ENCODE measurements at regions not wholly inside any gene's neighbourhood (a gene's known extent, or its start where the extent isn't known, plus 50 kb on each side); places are given as distances from the start of the nearest gene placed in this dataset.

DNA sequence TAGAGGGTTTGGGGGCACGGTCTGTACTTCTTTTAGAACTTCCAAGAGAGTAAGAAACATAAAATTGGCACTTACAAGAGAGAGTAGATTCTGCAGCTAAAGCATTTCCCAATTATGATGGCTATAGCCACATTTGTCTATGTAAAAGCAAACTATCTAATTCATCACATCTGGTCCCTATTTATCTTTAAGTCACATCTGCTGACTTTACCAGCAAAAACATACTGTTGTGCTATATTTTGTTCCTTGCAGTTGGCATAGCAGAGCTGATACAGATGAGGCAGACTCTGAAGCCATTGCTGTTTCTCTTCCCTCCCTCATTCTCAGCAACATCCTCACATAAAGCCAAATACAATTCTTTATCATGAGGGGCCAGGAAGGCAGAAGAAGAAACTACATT is 1533.5 kb upstream of the RAG2 start:
- intact Hi-C loops (cut with micrococcal nuclease), result no loop called here
- Histone ChIP-seq H4K20me1 (ENCODE audit: insufficient read depth, low read length) (no peaks in the 10 kb centered on the region), H3K27ac (ENCODE audit: low read depth in 1 of 2, low read length in 2 of 2) (no peak overlapping the region), H3K27me3 (ENCODE audit: control insufficient read depth in 2 of 2, insufficient read depth in 2 of 2, low read length in 2 of 2) (no peaks in the 10 kb centered on the region), H3K79me2 (ENCODE audit: insufficient read depth, low read length) (no peaks in the 10 kb centered on the region), H3K4me1 (ENCODE audit: control insufficient read depth in 1 of 2, insufficient read depth in 2 of 2, low read length in 2 of 2) (no peaks in the 10 kb centered on the region), H3K9me3 (replicated peaks in 1 of 2; ENCODE audit: control insufficient read depth in 1 of 2, insufficient read depth in 1 of 2, low read length in 2 of 2) (peaks cover 1 to 3% of the 10 kb centered on the region in 2 donors), H3K9ac (ENCODE audit: insufficient read depth, low read length, poor library complexity, severe bottlenecking) (no peak overlapping the region), H3K36me3 (replicated peaks in 1 of 2; ENCODE audit: control insufficient read depth in 1 of 2, insufficient read depth in 2 of 2, low read length in 2 of 2) (no peaks in the 10 kb centered on the region), H3K4me2 (replicated peaks; ENCODE audit: extremely low read depth, low read length, poor library complexity, severe bottlenecking) (no peak overlapping the region), H3K4me3 (replicated peaks in 1 of 3; ENCODE audit: low read depth in 2 of 3, low read length in 3 of 3) (no peak overlapping the region), H2AFZ (ENCODE audit: insufficient read depth, low read depth, low read length, poor library complexity, severe bottlenecking) (no peak overlapping the region)
- no peak overlapping the region for H3K4me3 Mint-ChIP-seq
- no peaks in the 10 kb centered on the region for H3K36me3 Mint-ChIP-seq
- TF ChIP-seq, protein P1, sequence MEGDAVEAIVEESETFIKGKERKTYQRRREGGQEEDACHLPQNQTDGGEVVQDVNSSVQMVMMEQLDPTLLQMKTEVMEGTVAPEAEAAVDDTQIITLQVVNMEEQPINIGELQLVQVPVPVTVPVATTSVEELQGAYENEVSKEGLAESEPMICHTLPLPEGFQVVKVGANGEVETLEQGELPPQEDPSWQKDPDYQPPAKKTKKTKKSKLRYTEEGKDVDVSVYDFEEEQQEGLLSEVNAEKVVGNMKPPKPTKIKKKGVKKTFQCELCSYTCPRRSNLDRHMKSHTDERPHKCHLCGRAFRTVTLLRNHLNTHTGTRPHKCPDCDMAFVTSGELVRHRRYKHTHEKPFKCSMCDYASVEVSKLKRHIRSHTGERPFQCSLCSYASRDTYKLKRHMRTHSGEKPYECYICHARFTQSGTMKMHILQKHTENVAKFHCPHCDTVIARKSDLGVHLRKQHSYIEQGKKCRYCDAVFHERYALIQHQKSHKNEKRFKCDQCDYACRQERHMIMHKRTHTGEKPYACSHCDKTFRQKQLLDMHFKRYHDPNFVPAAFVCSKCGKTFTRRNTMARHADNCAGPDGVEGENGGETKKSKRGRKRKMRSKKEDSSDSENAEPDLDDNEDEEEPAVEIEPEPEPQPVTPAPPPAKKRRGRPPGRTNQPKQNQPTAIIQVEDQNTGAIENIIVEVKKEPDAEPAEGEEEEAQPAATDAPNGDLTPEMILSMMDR (IDR thresholded peaks at IDR 0.05), result no peak
- no peak for DNase-seq
- peaks cover 0 to 7% (median 3%) of the 10 kb centered on the region in 7 donors for H3K9me3 Mint-ChIP-seq
- H3K27me3 Mint-ChIP-seq (ENCODE audit: low read depth in 3 of 3), result no peaks in the 10 kb centered on the region
- H3K4me1 Mint-ChIP-seq, result no peaks in the 10 kb centered on the region
- H3K27ac Mint-ChIP-seq, result no peak overlapping the region
- WGBS (ENCODE audit: insufficient coverage), result no CpG with 5 or more reads among the region's 1 CpG

DNA sequence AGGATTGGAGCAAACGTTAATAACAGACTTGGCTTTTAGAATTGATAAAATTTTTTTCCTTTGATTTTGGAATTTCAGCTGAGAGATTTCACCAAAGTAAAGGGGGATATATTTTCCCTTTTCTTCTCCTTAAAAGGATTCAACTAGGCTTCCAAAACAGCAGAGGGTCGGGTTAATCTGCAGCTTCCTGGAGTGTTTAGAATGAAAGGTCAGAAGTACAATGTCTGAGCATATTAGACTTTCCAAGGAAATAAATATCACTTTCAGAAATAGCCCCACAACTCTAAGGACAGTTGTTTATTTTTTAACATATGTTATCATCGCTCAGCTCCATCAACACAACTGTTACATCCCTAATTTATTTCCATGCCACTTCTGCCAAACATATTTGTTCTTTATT is 1532.9 kb upstream of the RAG2 start:
- Histone ChIP-seq H2AFZ (ENCODE audit: insufficient read depth, low read depth, low read length, poor library complexity, severe bottlenecking) (no peak overlapping the region), H3K9me3 (replicated peaks in 1 of 2; ENCODE audit: control insufficient read depth in 1 of 2, insufficient read depth in 1 of 2, low read length in 2 of 2) (peaks cover 0 to 3% of the 10 kb centered on the region in 2 donors), H3K27ac (ENCODE audit: low read depth in 1 of 2, low read length in 2 of 2) (no peak overlapping the region), H4K20me1 (ENCODE audit: insufficient read depth, low read length) (no peaks in the 10 kb centered on the region), H3K79me2 (ENCODE audit: insufficient read depth, low read length) (no peaks in the 10 kb centered on the region), H3K27me3 (ENCODE audit: control insufficient read depth in 2 of 2, insufficient read depth in 2 of 2, low read length in 2 of 2) (no peaks in the 10 kb centered on the region), H3K4me1 (ENCODE audit: control insufficient read depth in 1 of 2, insufficient read depth in 2 of 2, low read length in 2 of 2) (no peaks in the 10 kb centered on the region), H3K4me3 (replicated peaks in 1 of 3; ENCODE audit: low read depth in 2 of 3, low read length in 3 of 3) (no peak overlapping the region), H3K36me3 (replicated peaks in 1 of 2; ENCODE audit: control insufficient read depth in 1 of 2, insufficient read depth in 2 of 2, low read length in 2 of 2) (no peaks in the 10 kb centered on the region), H3K4me2 (replicated peaks; ENCODE audit: extremely low read depth, low read length, poor library complexity, severe bottlenecking) (no peak overlapping the region), H3K9ac (ENCODE audit: insufficient read depth, low read length, poor library complexity, severe bottlenecking) (no peak overlapping the region)
- 100% methylated on average over 1 of the region's 3 CpGs for whole genome bisulfite sequencing (ENCODE audit: insufficient coverage)
- DNase-seq, result no peak
- Mint-ChIP-seq H3K36me3 (no peaks in the 10 kb centered on the region), H3K4me1 (no peaks in the 10 kb centered on the region), H3K4me3 (no peak overlapping the region), H3K27ac (no peak overlapping the region), H3K27me3 (ENCODE audit: low read depth in 3 of 3) (no peaks in the 10 kb centered on the region), H3K9me3 (peaks cover 0 to 6% (median 2%) of the 10 kb centered on the region in 7 donors)
- TF ChIP-seq, protein P1 (IDR thresholded peaks at IDR 0.05), result no peak
- intact Hi-C loops (cut with micrococcal nuclease), result no loop called here
